HS-5 (cell line): ENCODE measurements at regions not wholly inside any gene's neighbourhood (a gene's known extent, or its start where the extent isn't known, plus 50 kb on each side); places are given as distances from the start of the nearest gene placed in this dataset.
"Not testable (repeated sequence)": the region's sequence is repeated elsewhere in the genome, so short reads cannot be mapped to it uniquely, and the experiment has no call there.

Experiments
- DNase-seq: peaks from one replicate; pipeline ENCODE4 v3.0.0-alpha.2; 2012; ENCODE audit warnings: low read depth

DNA sequence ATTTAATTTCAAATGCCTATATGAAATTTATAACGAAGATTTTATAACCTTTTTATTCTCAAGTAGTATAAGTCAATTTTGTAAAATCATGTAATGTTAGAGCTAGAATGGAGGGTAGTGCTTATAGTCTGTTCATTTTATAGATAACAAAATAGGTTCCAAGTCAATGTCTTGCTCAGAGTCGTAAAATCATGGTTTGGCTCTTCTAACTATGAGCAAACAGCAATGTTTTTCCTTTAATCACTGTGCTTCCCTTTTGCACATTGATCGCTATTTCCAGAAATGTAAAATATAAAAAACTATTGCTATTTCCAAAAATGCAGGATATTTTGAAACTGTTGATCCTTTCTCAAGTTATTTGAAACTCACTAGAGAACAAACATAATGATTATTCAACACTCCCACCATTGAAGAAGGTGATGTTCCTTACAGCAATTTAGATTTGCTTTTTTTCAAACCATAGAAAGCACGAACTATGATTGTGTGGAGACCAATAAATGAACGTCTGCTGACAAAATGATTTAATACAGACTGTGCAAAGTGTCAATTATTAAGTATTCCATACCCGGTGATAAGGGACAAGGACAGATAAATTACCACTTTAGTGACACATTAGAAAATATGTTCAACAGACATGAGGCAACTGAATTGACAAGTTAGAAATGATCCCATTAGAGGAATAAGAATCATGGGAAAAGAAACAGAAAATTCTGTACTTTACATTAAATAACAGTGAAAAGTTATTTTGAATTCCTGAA, 412.1 kb upstream of the TECRL start:
- DNase-seq = no peak

DNA sequence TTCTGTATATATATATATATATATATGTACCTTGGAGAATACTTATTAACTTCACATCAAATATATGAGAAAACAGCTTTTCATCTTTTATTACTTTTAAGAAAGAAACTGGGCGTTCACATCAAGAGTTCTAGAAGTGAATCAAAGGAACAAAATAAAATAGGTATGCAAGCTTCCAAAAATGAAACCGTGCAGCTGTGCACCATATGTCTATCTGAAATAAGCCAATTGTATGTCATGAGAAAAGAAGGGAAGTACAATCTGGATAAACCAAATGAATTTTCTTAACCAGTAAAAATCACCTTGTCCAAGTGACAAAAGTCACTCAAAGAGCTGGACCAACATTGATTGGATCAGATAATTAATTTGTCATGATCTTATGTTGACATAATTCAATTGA, 405.4 kb upstream of the TECRL start:
- no peak for DNase-seq

DNA sequence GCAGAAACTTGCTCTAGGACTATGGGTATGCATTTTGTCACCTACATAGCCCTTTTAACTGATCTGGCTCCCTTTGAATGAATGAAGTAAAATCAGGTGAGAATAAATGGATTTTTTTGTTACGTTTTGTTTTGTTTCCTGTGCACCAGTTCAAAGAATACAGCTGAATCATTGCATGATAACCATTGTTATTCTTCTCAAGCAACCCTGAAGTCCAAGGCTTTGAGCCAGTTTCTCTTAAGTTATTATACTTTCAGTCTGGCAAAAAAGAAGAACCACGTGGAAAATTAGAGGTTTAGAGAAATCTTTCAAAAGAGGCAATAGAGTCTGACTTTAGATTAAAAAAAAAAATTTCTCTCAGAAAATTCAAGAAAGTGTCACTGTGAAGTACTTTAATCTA, 398.6 kb upstream of the TECRL start:
- no peak for DNase-seq

DNA sequence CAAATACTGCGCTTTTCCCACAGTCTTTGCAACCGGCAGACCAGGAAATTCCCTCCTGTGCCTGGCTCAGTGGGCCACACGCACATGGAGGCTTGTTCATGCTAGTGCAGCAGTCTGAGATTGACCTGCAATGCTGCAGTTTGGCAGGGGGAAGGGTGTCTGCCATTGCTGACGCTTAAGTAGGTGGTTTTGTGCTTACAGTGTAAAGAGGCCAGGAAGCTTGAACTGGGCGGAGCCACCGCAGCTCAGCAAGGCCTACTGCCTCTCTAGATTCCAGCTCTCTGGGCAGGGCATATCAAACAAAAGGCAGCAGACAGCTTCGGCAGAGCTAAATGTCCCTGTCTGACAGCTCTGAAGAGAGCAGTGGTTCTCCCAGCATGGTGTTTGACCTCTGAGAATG, 390.5 kb upstream of the TECRL start:
- DNase-seq = no peak

DNA sequence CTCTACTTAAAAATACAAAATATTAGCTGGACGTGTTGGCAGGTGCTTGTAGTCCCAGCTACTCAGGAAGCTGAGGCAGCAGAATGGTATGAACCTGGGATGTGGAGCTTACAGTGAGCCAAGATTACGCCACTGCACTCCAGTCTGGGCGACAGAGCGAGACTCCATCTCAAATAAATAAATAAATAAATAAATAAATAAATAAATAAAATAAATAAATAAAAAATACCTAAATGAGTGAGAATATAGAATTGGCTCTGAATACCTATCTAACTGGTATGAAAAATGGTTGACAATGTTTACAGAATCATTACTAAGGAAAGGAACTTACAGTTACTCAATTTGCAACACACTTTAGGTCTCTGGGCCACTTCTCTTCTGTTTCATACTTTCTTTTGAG, 389.6 kb upstream of the TECRL start:
- not testable (repeated sequence) for DNase-seq

DNA sequence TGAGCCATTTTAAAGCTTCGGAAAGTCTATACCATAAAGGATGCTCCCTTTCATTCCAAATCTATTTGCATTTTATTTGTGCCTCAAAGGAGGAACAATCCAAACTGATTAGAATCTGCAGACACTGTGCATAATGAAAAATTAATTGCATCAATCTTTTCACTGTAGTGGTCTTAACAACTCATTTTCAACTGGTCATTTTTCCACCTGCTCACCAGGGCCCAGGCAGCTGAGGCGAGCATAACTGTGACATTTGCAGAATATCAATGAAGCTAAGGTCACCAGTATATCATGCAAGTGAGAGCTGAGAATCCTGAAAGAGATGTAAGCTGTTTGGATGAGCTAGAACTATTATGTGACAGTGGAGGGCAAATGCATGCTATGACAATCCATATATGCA, 387.3 kb upstream of the TECRL start:
- DNase-seq = no peak

DNA sequence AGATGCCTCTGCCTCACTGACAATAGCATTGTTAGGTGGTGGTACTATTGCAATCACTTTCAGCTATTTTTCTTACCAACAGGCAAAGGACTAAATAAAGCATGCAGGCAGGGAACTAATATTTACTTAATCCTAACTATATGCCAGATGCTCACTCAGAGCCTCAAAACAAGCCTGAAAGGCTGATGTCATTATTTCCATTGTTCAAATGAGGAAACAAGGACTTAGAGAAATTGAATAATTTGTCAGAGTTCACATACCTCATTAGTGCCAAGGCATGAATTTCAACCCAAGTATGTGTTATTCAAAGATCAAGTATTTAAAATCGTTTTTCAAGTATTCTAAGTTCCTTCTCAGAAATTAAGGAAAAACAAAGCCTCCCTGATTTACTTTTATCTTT, 374.9 kb upstream of the TECRL start:
- DNase-seq = peak; percentile 65

DNA sequence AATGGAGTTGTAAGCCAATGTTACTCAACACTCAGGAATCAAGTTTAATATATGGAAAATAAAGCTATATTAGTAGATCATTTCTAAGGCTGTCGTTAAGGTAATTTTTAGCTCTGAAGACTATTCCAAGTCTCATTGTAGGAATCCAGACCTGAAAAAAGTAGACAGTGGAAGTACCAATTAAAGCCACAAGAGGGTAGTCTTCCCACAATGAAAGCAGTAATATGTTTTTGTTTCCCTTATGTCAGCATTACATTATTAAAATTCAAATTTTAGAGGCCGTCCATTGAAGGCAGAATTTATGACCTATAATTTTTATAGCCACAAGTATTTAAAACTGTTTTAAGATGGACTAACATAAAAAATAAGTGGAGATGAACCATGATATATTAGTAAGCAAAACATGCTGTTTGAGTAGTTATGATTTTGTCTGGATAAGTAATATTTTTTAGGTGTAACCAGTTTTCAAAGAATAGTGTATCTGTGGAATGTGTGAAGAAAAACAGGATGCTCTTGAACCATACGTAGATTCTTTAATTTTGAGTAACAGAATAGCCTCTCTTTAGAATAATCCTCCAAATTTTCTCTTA, 372.6 kb upstream of the TECRL start:
- DNase-seq = peak; percentile 32

DNA sequence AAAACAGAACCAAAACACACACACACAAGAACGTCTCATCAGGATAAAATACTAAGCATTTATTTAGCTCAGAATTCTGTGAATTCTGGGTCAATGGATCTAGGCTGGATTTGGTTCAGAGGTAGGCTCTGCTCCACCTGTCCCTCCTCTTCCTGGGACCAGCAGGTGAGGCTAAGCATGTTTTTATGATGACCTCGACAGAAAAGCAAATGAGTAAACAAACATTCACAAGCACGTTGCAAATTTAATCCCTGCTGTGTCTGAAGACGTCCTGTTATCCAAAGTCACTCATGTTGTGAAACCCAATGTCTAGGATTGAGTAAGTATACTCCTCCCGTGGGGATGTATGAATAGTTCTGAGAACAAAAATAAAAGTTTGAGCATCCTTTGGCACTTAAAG, 371.4 kb upstream of the TECRL start:
- no peak for DNase-seq

DNA sequence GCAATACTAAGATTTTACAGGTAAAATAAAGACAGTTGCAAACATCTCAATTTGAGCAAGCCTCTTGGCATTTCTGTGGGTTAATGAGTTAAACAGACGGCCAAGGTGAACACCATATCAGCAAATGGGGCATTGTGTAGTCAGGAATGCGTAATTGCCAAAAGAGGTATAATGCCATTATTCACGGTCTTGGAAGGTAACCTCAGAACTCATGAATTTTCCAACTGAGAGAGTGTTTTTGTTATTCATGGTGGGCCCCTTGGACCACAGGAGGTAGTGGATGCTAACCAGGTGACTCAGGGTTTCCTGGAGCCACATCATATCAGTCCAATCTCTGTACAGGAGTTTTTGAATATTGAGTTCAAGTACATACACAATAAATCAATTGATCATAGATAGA, 368.0 kb upstream of the TECRL start:
- DNase-seq = no peak

DNA sequence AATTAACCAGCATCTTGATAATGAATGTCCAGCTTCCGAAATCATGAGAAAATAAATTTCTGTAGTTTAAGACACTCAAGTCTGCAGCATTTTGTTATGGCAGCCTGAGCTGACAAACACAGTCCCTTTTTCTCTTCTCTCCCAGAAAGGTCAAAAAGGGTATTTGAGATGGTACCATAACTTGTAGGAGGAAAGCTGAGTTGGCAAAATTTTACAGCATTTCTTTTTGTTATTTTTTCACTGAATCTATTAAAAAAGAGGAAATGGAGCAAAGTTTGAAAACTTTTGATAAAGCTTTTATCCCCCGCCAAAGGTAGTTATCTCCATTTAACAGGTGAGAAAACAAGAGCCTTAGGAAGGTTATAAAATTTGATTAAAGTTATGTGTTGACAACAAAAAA, 367.6 kb upstream of the TECRL start:
- DNase-seq = no peak

DNA sequence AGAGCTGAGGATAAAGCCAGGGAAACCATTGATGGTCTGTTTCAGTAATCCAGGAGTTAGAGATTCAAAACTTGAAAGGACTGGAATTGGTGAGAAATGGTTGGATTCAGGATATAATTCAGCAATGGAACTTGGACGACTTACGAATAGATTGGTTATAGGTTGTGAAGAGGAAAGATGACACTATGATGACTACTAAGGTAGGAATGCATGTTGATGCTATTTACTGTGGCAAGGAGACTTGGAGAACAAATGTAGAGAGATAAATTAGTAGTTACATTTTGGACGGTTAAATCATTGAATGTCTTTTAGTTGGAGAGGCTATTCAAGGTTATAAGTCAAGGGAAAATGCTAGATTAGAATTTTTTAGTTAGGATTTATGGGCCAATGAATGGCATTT, 365.4 kb upstream of the TECRL start:
- DNase-seq = peak; percentile 63

DNA sequence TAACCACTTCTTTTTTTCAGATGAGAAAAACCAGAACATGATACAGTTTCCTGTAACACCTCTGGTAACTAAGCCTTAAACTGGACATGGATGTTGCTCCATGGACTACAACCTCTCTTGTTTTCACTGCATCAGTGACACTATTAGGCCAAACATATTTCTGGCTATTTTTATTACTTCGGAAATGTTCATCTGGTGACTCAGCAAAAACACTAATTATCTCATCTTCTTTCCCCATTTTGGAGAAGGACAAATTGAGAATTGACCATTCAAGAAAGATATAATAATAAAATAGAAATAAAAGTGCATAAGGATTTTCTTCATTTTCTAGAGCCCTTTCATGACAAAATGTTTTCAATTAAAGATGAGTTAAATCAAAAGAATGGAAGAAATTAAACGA, 361.9 kb upstream of the TECRL start:
- no peak for DNase-seq

DNA sequence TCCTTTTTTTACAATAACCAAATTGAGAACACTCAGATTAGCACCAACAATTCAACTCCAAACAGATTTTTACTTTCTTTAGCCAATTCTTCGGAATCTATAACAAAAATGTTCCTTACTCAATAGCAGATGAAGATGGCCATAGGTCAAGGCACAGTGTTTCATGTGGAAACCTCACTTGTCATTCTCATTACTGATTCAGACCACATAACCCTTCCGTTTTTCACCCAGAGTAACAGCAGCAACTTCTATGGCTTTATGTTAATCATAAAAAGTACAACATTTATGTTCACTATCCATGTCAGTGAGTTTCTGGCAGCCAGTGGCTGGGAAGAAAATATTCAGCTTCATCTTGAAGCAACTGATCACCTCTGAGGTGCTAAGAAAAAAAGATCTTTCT, 358.3 kb upstream of the TECRL start:
- DNase-seq = no peak

DNA sequence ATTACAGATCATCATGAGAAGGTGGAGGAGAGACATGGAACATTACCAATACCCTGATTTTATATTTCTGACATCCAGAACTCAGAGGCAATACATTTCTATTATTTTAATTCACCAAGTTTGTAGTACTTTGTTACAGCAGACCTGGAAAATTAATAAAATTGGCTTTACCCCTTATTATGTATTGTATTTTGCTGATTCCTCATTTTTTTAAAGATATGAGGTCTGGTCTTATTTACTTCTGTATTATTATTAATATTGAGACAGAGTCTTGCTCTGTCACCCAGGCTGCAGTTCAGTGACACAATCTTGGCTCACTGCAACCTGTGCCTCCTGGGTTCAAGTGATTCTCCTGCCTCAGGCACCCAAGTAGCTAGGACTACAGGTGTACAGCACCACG, 357.3 kb upstream of the TECRL start:
- no peak for DNase-seq

DNA sequence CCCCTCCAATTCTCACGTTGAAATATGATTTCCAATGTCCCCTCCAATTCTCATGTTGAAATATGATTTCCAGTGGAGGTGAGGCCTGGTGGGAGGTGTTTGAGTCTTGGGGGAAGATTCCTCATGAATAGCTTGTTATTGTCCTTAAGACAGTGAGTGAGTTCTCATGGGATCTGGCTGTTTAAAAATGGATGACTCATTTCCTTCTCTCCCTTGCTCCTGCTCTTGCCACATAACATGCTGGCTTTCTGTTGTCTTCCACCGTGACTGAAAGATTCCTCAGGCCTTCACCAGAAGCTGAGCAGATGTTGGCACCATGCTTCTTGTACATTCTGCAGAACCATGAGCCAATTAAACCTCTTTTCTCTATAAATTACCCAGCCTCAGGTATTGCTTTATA, 346.8 kb upstream of the TECRL start:
- DNase-seq = peak; percentile 52

DNA sequence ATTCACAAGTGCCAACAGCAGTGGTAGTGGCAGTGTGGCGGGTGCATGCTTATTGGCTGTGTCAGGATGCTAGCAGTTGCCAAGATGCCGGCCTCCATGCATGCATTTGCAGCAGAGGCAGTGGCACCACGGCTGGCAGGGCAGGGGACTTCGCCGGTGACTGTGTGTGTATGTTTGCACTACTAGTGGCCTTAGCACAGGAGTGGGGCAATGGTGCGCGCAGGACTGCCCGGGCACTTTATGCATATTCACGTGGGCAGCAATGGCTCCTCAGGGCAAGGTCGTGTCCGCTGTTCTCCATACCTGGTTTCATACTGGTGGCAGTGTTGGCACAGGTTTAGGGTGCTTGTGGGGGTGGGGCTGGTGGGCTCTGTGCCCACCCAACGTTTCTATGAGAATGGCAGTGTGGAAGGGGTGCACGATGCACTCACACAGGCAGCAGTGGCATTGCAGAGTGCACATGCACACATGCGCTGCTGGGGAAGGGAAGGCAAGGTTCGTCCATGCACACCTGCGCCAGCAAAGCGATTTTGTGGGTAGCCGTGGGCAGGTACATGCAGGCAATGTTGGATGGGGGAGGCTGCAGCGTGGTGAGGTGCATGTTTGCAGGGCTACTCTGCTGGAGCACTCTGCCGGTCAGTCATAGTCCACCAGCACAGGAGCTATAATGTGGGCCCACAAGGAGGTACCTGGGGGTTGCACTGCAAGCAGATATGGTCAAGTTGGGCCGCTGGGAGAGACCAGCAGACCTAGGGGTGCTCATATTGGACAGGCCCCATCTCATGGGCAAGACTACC, 338.9 kb upstream of the TECRL start:
- DNase-seq = no peak

DNA sequence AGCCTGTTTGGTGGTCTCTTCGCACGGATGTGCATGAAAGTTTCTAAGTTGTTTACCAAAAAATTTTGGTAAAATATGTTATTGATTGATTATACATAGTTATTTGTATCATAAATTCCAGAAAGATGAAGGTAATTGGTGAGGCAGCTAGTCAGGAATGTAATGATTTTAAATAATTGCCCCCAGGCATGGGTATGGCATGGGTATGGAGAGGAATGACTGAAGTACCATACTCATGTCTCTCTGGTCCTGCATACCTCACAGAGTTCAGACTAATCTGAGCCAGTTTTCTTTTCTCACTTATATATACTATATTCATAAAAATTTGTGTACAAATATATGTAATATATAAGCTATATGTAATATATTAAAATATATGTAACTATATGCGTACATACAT, 329.0 kb upstream of the TECRL start:
- no peak for DNase-seq

DNA sequence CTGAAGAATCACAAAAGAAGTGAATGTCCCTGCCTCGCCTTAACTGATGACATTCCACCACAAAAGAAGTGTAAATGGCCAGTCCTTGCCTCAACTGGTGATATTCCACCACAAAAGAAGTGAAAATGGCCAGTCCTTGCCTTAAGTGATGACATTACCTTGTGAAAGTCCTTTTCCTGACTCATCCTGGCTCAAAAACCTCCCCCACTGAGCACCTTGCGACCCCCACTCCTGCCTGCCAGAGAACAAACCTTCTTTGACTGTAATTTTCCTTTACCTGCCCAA, 328.5 kb upstream of the TECRL start:
- not testable (repeated sequence) for DNase-seq

DNA sequence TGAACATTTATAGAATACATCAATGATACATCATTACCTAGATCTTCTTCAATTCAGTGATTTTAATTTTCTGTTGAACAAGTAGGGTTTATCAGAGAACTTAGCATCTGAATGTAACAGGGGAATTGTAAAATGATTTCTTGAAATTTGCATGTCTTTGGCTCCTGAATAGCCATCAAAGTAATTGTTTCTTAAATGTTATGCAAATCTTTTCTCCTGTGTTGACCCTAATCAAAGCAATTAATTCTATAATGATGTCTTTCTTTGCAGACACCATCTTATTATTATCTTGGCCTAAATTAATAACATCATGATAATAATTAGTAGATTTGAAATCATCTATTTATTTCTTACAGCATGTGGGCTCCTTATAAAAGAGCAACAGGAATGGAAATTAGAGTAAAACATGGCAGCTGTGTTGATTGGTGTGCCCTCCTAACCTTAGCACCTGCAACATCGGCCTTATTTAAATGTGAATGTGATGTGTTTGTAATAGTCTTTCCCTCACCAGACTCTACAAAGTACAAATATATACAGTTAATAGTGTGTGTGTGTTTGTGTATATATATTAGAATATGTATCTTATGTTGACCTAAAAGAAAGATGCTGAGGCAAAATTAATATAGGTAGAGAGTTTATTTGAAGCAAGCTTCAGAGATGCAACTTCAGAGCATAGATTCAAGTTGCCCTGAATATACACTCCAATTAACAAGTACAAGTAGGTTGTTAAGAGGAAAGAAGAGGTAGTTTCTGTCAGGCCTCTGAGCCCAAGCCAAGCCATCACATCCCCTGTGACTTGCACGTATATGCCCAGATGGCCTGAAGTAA, 328.0 kb upstream of the TECRL start:
- no peak for DNase-seq

DNA sequence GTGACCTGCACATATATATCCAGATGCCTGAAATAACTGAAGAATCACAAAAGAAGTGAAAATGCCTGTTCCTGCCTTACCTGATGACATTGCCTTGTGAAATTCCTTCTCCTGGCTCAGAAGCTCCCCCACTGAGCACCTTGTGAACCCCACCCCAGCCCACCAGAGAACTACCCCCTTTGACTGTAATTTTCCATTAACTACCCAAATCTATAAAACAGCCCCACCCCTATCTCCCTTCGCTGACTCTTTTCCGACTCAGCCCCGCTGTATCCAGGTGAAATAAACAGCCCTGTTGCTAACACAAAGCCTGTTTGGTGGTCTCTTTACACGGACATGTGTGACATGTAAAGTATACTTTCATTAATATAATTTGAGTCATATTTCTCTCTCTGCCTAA, 320.3 kb upstream of the TECRL start:
- DNase-seq = no peak

DNA sequence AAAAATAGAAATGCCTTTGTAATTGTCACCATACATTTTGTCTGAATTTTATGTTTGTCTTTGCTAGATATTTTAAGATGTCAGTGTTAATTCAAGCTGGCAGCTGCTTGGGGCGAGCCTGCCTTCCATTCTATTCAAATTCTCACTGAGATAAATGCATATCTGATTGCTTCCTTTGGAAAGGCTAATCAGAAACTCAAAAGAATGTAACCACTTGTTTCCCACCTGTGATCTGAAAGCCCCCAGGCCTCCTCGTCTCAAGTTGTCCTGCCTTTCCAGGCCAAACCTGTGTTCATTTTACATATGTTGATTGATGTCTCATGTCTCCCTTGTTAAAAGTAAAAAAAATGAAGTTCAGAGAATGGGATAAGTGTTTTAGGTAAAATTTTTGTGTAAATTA, 318.7 kb upstream of the TECRL start:
- no peak for DNase-seq

DNA sequence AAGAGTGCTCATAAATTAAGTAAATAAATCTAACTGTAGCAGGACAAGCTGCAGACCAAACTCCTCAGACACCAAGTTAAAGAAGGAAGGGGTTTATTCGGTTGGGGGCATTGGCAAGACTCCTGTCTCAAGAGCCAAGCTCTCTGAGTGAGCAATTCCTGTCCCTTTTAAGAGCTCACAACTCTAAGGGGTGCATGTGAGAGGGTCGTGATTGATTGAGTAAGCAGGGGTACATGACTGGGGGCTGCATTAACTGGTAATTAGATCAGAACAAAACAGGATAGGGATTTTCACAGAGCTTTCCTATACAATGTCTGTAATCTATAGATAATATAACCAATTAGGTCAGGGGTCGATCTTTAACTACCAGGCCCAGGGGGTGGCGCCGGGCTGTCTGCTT, 318.1 kb upstream of the TECRL start:
- DNase-seq = not testable (repeated sequence)
